GM06990 (cell line): ENCODE measurements at regions not wholly inside any gene's neighbourhood (a gene's known extent, or its start where the extent isn't known, plus 50 kb on each side); places are given as distances from the start of the nearest gene placed in this dataset.

Source experiments
- DNase-seq: peaks from one replicate; pipeline ENCODE4 v3.0.0-alpha.2; 2011; ENCODE audit not compliant: insufficient read length; ENCODE audit errors: extremely low read depth
- H3K27me3 ChIP-seq: replicated peaks from 2 replicates; pipeline ENCODE4 v1.6.0; 2011; ENCODE audit warnings: low read length; ENCODE audit not compliant: control insufficient read depth, insufficient read depth
- H3K36me3 ChIP-seq: 2 replicates; pipeline ENCODE4 v1.5.1; 2011; ENCODE audit warnings: low read length; ENCODE audit not compliant: control insufficient read depth, insufficient read depth
- H3K4me3 ChIP-seq: replicated peaks from 2 replicates; pipeline ENCODE4 v1.5.1; 2011; ENCODE audit warnings: low read depth, mild to moderate bottlenecking, control low read depth, low read length
- TF ChIP-seq, protein P1 (sequence below): IDR thresholded peaks from 2 replicates; pipeline ENCODE4 v1.5.1; 2011; ENCODE audit warnings: low read length, control low read depth, mild to moderate bottlenecking, inconsistent platforms; ENCODE audit not compliant: insufficient read depth, poor library complexity, severe bottlenecking

DNA sequence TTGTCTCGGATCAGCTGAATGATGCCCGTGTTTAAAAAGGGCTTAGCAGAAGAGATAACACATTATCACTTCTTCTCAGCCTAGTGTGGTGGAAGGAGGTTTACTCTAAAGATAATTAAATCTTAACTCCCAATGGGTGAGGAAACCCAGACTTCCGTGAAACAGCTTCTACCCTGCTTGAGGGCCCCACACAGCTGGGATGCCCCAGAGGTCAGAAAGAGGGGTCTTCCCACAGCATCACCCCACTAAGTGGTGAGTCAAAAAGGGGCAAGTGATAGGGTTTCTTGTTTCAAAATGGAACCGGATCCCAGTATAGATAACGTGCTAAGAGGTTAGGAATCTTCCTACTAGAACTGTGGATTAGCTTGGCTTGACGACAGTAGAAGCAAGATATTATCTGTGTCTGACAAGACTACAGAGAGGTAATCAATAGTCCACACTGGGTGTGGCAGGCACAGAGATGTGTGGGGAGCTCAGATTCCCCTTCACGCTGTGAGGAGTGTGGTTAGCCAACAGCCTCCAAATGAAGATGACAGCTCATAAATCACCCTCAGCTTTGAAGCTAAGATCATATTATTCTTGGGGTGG is 129.6 kb upstream of the COPS8 start:
- peaks cover 2% of the 10 kb centered on the region; the same call in 1 of the 2 replicates for H3K27me3 ChIP-seq
- H3K36me3 ChIP-seq: no peaks in the 10 kb centered on the region
- H3K4me3 ChIP-seq: no peak overlapping the region
- DNase-seq: no peak
- TF ChIP-seq, protein P1, sequence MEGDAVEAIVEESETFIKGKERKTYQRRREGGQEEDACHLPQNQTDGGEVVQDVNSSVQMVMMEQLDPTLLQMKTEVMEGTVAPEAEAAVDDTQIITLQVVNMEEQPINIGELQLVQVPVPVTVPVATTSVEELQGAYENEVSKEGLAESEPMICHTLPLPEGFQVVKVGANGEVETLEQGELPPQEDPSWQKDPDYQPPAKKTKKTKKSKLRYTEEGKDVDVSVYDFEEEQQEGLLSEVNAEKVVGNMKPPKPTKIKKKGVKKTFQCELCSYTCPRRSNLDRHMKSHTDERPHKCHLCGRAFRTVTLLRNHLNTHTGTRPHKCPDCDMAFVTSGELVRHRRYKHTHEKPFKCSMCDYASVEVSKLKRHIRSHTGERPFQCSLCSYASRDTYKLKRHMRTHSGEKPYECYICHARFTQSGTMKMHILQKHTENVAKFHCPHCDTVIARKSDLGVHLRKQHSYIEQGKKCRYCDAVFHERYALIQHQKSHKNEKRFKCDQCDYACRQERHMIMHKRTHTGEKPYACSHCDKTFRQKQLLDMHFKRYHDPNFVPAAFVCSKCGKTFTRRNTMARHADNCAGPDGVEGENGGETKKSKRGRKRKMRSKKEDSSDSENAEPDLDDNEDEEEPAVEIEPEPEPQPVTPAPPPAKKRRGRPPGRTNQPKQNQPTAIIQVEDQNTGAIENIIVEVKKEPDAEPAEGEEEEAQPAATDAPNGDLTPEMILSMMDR: no peak

DNA sequence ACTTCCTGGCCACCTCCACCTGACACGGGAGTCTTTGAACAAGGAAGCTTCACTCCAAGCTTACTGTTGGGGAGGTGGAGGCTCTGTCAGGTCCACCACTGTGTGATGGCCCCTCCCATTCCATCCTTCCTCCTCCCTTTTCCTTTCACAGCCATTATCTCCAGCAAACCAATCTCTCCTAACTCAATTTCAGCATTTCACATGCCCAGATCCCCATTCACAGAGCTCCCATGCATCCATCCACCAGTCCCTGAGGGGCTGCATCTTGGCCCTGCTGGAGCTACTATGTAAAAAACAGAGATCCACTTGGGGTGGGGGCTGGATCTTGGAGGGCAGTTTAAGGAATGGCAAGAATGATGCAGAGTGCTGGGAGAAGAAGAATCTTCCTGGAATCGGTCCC is 129.0 kb upstream of the COPS8 start:
- TF ChIP-seq, protein P1: no peak
- DNase-seq: no peak
- Histone ChIP-seq H3K27me3 (peaks cover 2% of the 10 kb centered on the region; the same call in 1 of the 2 replicates), H3K36me3 (no peaks in the 10 kb centered on the region), H3K4me3 (no peak overlapping the region)

DNA sequence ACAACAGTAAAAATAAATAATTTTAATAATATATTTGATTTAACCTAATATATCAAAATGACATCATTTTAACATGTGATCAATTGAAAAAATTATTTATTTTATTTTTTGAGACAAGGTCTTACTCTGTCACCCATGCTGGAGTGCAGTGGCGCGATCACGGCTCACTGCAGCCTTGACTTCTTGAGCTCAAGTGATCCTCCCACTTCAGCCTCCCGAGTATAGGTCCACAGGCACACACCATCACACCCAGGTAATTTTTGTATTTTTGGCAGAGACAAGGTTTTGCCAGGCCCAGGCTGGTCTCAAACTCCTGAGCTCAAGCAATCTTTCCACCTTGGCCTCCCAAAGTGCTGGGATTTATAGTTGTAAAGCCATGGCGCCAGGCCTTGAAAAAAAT is 126.7 kb upstream of the COPS8 start:
- H3K27me3 ChIP-seq: peaks cover 2% of the 10 kb centered on the region; the same call in 1 of the 2 replicates
- no peaks in the 10 kb centered on the region for H3K36me3 ChIP-seq
- no peak overlapping the region for H3K4me3 ChIP-seq
- no peak for DNase-seq
- TF ChIP-seq, protein P1: no peak

DNA sequence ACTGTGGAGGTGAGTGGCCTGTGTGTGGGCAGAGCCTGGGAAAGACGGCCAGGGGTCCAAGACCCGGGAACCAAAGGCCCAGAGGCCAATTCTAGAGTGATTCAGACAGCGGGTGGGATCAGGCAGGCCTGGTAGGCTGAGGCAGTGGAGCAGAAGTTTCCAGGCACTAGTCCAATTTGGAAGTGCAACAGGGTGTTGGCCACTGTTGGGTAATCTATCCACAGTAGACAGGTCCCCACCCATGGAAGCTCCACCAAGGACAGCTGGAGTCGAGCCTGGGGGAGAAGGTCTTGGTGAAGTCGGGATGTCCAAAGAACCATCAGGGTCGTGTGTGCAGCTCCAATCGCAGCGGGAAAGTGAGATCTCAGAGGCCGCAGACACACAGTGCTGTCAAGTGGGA is 125.8 kb upstream of the COPS8 start:
- no peak for DNase-seq
- no peaks in the 10 kb centered on the region for H3K36me3 ChIP-seq
- TF ChIP-seq, protein P1: no peak

DNA sequence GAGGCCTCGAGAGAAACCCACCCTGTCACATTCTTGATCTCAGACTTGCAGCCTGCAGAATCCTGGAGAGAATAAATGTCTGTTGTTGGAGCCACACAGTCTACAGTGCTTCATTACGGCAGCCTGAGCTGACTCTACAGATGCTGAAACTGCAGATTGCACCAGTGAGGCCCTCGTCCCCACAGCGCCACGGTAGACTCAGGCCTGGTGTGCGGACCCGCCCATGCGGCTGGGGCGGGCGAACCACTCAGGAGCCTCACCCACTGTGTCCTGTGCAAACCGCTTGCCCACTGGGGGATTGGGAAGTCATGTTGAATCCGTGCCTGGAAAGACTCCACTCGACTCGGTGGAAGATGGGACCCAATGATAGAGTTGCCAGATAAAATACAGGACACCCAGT is 125.2 kb upstream of the COPS8 start:
- TF ChIP-seq, protein P1: no peak
- Histone ChIP-seq H3K4me3 (no peak overlapping the region), H3K27me3 (peaks cover 2% of the 10 kb centered on the region; the same call in 1 of the 2 replicates), H3K36me3 (no peaks in the 10 kb centered on the region)
- no peak for DNase-seq

More for the DNA sequence above, 125.8 kb upstream of the COPS8 start:
- H3K4me3 ChIP-seq: no peak overlapping the region
- H3K27me3 ChIP-seq: peaks cover 2% of the 10 kb centered on the region; the same call in 1 of the 2 replicates

DNA sequence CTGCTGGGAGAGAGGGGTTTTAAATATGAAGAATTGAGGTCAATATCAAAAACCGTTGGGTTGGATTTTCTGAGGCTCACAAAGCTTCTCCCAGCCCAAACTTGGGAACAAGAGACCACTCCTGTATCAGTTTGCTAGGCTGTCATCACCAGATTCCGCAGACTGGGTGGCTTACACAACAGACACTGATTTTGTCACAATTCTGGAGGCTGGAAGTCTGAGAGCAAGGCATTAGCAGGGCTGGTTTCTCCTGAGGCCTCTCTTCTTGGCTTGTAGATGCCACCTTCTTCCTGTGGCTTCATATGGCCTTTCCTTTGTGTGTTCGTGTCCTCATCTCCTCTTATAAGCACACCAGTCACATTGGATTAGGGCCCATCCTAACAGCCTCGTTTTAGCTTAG is 122.9 kb upstream of the COPS8 start:
- Histone ChIP-seq H3K27me3 (no peaks in the 10 kb centered on the region), H3K4me3 (no peak overlapping the region), H3K36me3 (no peaks in the 10 kb centered on the region)
- no peak for DNase-seq
- TF ChIP-seq, protein P1: no peak
